Mesenchymal stem cell (in vitro differentiated cells and primary cell): ENCODE measurements at regions not wholly inside any gene's neighbourhood (a gene's known extent, or its start where the extent isn't known, plus 50 kb on each side); places are given as distances from the start of the nearest gene placed in this dataset.

Source experiments
- DNase-seq: peaks from one replicate; pipeline ENCODE4 v3.0.0-alpha.2; 2013
- H2AFZ ChIP-seq: one replicate; pipeline ENCODE4 v1.6.1; 2013; ENCODE audit warnings: low read depth, mild to moderate bottlenecking, control low read depth, inconsistent platforms, low read length, moderate library complexity
- H2AK5ac ChIP-seq: 2 replicates; pipeline ENCODE4 v1.6.1; 2013; ENCODE audit warnings: low read length, moderate library complexity, mild to moderate bottlenecking, inconsistent platforms; ENCODE audit not compliant: severe bottlenecking
- H2BK120ac ChIP-seq: one replicate; pipeline ENCODE4 v1.6.1; 2013; ENCODE audit warnings: low read depth, mild to moderate bottlenecking, inconsistent platforms, low read length, moderate library complexity
- H2BK12ac ChIP-seq, 2 experiments: one replicate each; pipeline ENCODE4 v1.6.1; 2013; ENCODE audit warnings: inconsistent platforms in 2 of 2, low read length in 2 of 2, mild to moderate bottlenecking in 2 of 2, moderate library complexity in 2 of 2, control low read depth in 1 of 2
- H2BK15ac ChIP-seq: one replicate; pipeline ENCODE4 v1.6.1; 2013; ENCODE audit warnings: mild to moderate bottlenecking, low read depth, inconsistent platforms; ENCODE audit not compliant: poor library complexity, severe bottlenecking
- H2BK5ac ChIP-seq: 2 replicates; pipeline ENCODE4 v1.6.1; 2013; ENCODE audit warnings: low read depth, mild to moderate bottlenecking, low read length, control low read depth, inconsistent platforms; ENCODE audit not compliant: poor library complexity, severe bottlenecking
- H3K14ac ChIP-seq, 2 experiments: one replicate each; pipeline ENCODE4 v1.6.1; 2013; ENCODE audit warnings: inconsistent platforms in 2 of 2, low read length in 2 of 2, control low read depth in 1 of 2, mild to moderate bottlenecking in 1 of 2, moderate library complexity in 1 of 2
- H3K18ac ChIP-seq, 2 experiments: one replicate each; pipeline ENCODE4 v1.6.1; 2013; ENCODE audit warnings: inconsistent platforms in 2 of 2, low read length in 2 of 2, control low read depth in 1 of 2, low read depth in 1 of 2, mild to moderate bottlenecking in 1 of 2
- H3K23ac ChIP-seq, 2 experiments: one replicate each; pipeline ENCODE4 v1.6.1; 2013; ENCODE audit warnings: inconsistent platforms in 2 of 2, low read length in 2 of 2, mild to moderate bottlenecking in 2 of 2, moderate library complexity in 2 of 2, control low read depth in 1 of 2
- H3K27ac ChIP-seq: 2 replicates; pipeline ENCODE4 v1.5.1; 2013; ENCODE audit warnings: mild to moderate bottlenecking, moderate library complexity, low read length, control low read depth, inconsistent platforms; ENCODE audit not compliant: poor library complexity, severe bottlenecking
- H3K27me3 ChIP-seq, 2 experiments: 2 replicates each; pipeline versions ENCODE4 v1.6.1 to v1.7.0; 2013; ENCODE audit warnings: low read length in 2 of 2, mild to moderate bottlenecking in 2 of 2, moderate library complexity in 2 of 2, control low read depth in 1 of 2, inconsistent platforms in 1 of 2; ENCODE audit not compliant: control insufficient read depth in 1 of 2, insufficient read depth in 1 of 2
- H3K36me3 ChIP-seq, 2 experiments: 2 replicates each; pipeline versions ENCODE4 v1.6.1 to v1.7.0; 2013; ENCODE audit warnings: low read length in 2 of 2, control low read depth in 1 of 2, inconsistent platforms in 1 of 2, low read depth in 1 of 2, mild to moderate bottlenecking in 1 of 2; ENCODE audit not compliant: insufficient read depth in 2 of 2, control insufficient read depth in 1 of 2
- H3K4ac ChIP-seq, 2 experiments: one replicate each; pipeline ENCODE4 v1.6.1; 2013; ENCODE audit warnings: inconsistent platforms in 2 of 2, low read length in 2 of 2, mild to moderate bottlenecking in 2 of 2, moderate library complexity in 2 of 2, control low read depth in 1 of 2, low read depth in 1 of 2
- H3K4me1 ChIP-seq: 2 replicates; pipeline ENCODE4 v1.6.1; 2013; ENCODE audit warnings: low read depth, low read length, control low read depth; ENCODE audit not compliant: control insufficient read depth, insufficient read depth
- H3K4me2 ChIP-seq: 2 replicates; pipeline ENCODE4 v1.6.1; 2013; ENCODE audit warnings: low read length, mild to moderate bottlenecking, inconsistent platforms; ENCODE audit not compliant: poor library complexity, severe bottlenecking
- H3K4me3 ChIP-seq, 2 experiments: 2 replicates each; pipeline versions ENCODE4 v1.5.1 to v1.7.0; 2013; ENCODE audit warnings: low read length in 2 of 2, mild to moderate bottlenecking in 2 of 2, control low read depth in 1 of 2, low read depth in 1 of 2; ENCODE audit not compliant: insufficient read depth in 1 of 2
- H3K79me1 ChIP-seq: replicated peaks from 2 replicates; pipeline ENCODE4 v1.6.1; 2013; ENCODE audit warnings: mild to moderate bottlenecking, control low read depth, low read length, inconsistent platforms; ENCODE audit not compliant: poor library complexity, severe bottlenecking
- H3K9ac ChIP-seq: 2 replicates; pipeline ENCODE4 v1.7.0; 2013; ENCODE audit warnings: mild to moderate bottlenecking, low read length, moderate library complexity
- H3K9me3 ChIP-seq: 2 replicates; pipeline ENCODE4 v1.7.0; 2013; ENCODE audit warnings: mild to moderate bottlenecking, low read length; ENCODE audit not compliant: control insufficient read depth
- H4K8ac ChIP-seq: one replicate; pipeline ENCODE4 v1.6.1; 2013; ENCODE audit warnings: inconsistent platforms, mild to moderate bottlenecking, low read length, moderate library complexity
- H4K91ac ChIP-seq: one replicate; pipeline ENCODE4 v1.6.1; 2013; ENCODE audit warnings: mild to moderate bottlenecking, low read length, inconsistent platforms
- WGBS: methylation state at CpG from one replicate; pipeline ENCODE4 v1.1.7; 2013; ENCODE audit warnings: mixed read lengths; 5-methylcytosine and 5-hydroxymethylcytosine counted together

DNA sequence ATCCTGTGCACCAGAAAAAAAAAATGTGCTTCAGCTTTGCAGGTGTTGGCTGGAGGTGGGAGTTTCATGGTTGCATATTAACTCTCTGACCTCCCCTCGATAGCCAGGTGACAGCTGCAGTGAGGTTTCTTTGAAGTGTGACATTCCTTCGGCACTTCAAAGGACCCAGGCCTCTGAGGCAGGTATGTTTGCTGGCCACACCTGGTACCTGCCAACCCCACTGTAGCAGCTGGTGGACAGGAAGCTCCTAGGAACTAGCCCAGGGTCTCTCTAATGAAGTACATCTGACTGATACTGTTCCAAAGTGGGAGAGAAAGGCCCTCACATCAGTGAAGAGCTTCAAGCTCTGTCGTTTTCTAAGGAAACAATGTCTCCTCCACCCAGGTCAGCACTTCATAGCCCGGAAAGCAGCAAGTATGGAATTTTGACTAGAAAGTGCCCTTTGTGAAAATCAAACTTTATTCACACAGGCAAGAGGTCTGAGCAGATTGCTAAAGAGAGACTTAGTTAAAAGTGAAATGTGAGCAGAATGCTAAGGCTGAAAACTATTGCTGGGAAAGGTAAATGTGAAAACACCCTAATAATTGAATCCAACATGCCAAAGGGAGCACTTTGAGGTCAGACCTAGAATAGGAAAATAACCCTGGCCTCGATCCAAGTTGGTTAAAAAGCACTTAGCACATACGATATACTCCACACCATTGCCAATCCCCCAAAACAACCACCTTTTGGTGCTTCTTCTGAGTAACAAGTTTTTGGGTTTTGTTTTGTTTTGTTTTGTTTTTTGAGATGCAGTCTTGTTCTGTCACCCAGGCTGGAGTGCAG lies 71.3 kb downstream of the PHLDA1 start:
- H3K36me3 ChIP-seq: no peaks in the 10 kb centered on the region

DNA sequence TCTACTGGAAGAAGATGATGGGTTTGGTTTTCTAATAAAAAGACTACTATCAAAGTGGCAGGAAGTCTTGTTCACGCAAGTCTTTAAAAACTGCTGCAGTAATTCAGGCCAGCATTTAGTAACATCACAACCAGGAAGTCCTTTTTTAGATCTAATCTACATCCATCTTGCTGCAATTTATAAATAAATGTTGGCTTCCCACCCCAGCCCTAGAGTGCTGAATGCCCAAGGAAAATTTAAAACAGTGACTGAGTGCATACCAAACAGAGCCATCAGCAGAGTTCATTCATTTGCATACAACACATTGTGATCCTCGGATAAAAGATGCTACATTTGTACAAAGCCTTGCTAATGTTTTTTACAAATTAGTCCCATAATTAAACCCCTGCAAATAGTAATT lies 72.1 kb downstream of the PHLDA1 start:
- Histone ChIP-seq H3K4ac (no peak overlapping the region), H3K27ac (no peak overlapping the region), H3K14ac (no peak overlapping the region), H2BK12ac (no peak overlapping the region), H2AFZ (no peak overlapping the region), H2BK5ac (no peak overlapping the region), H3K4me1 (peaks cover 5% of the 10 kb centered on the region), H3K9ac (no peak overlapping the region), H3K36me3 (no peaks in the 10 kb centered on the region), H2BK15ac (no peak overlapping the region), H3K23ac (no peak overlapping the region), H3K9me3 (no peaks in the 10 kb centered on the region), H4K8ac (no peak overlapping the region), H4K91ac (no peak overlapping the region), H3K18ac (no peak overlapping the region), H3K4me3 (no peak overlapping the region), H3K27me3 (no peaks in the 10 kb centered on the region), H2BK120ac (no peak overlapping the region), H2AK5ac (no peak overlapping the region), H3K79me1 (no peaks in the 10 kb centered on the region), H3K4me2 (no peak overlapping the region)
- no peak for DNase-seq
- WGBS: 45% methylated on average over 2 of the region's 2 CpGs

More for the DNA sequence above, 71.3 kb downstream of the PHLDA1 start:
- Histone ChIP-seq H3K4ac (peak overlapping the region in 1 of 2 experiments; percentile 54), H3K23ac (no peak overlapping the region), H2BK120ac (no peak overlapping the region), H3K27me3 (no peaks in the 10 kb centered on the region), H3K4me3 (no peak overlapping the region), H2AK5ac (no peak overlapping the region), H3K4me2 (no peak overlapping the region), H3K27ac (no peak overlapping the region), H3K18ac (peak overlapping the region in 1 of 2 experiments; percentile 80), H3K79me1 (no peaks in the 10 kb centered on the region), H3K4me1 (peaks cover 3% of the 10 kb centered on the region), H4K8ac (peak overlapping the region; percentile 75), H4K91ac (no peak overlapping the region), H3K9ac (no peak overlapping the region), H3K14ac (no peak overlapping the region), H2BK15ac (peak overlapping the region; percentile 54), H2BK5ac (no peak overlapping the region), H2AFZ (no peak overlapping the region), H2BK12ac (peak overlapping the region; percentile 12 to 87), H3K9me3 (no peaks in the 10 kb centered on the region)
- WGBS: 81% methylated on average over 5 of the region's 6 CpGs
- no peak for DNase-seq

DNA sequence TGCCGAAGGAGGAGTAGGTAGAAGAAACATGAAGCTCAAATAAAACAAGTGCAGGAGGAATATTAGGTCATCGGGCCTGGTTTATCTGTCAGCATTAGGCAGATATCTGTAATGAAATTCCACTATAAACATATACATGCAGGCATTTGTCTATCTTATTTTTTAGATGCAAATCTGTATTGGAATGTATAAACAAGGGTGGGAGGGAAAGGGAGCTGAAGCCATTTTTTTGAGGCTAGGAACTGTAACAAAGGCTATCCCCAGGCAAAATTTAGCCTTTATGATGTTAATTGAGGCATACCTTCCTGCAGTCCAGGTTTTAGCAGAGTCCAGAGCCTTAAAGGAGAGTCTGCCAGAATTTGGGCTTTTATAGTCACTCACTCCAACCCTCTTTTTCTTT lies 72.5 kb downstream of the PHLDA1 start:
- no CpG with 5 or more reads among the region's 2 CpGs for WGBS
- DNase-seq: no peak
- Histone ChIP-seq H3K4me1 (peaks cover 6% of the 10 kb centered on the region), H2BK120ac (no peak overlapping the region), H3K4me2 (no peak overlapping the region), H2AK5ac (no peak overlapping the region), H3K4me3 (no peak overlapping the region), H4K91ac (no peak overlapping the region), H4K8ac (no peak overlapping the region), H3K79me1 (no peaks in the 10 kb centered on the region), H2BK15ac (no peak overlapping the region), H3K18ac (peak overlapping the region in 1 of 2 experiments; percentile 14), H3K27ac (no peak overlapping the region), H2AFZ (no peak overlapping the region), H3K23ac (no peak overlapping the region), H2BK5ac (no peak overlapping the region), H3K9ac (no peak overlapping the region), H2BK12ac (no peak overlapping the region), H3K4ac (peak overlapping the region in 1 of 2 experiments; percentile 27), H3K9me3 (no peaks in the 10 kb centered on the region), H3K14ac (no peak overlapping the region), H3K36me3 (no peaks in the 10 kb centered on the region), H3K27me3 (no peaks in the 10 kb centered on the region)

DNA sequence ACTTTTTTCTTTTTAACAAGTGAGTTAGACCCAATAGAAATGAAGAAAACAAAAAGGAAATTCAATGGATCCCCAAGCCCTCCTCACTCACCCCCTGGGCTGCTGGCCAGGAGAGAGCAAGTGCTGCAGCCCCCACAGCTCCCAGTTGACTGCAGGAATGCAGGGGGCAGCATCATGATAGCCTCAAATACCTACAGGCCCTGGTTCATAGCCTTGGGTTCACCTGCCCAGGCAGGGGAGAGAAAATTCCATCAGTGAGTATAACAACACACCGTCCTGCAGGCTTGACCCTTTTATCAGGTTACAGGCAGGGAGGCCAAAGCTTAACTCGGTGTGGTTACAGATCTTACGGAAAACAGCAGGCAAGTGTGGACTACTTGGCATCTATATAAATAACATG lies 76.3 kb downstream of the PHLDA1 start:
- Histone ChIP-seq H2BK15ac (no peak overlapping the region), H3K36me3 (no peaks in the 10 kb centered on the region), H3K14ac (no peak overlapping the region), H3K27ac (no peak overlapping the region), H3K18ac (peak overlapping the region; percentile 1 to 77), H3K4ac (peak overlapping the region in 1 of 2 experiments; percentile 1), H2BK120ac (no peak overlapping the region), H4K91ac (peak overlapping the region; percentile 30), H2AFZ (no peak overlapping the region), H4K8ac (no peak overlapping the region), H3K9ac (no peak overlapping the region), H3K4me1 (peaks cover 8% of the 10 kb centered on the region), H3K79me1 (no peaks in the 10 kb centered on the region), H3K27me3 (no peaks in the 10 kb centered on the region), H3K9me3 (no peaks in the 10 kb centered on the region), H3K4me3 (no peak overlapping the region), H2AK5ac (peak overlapping the region; percentile 1), H2BK12ac (peak overlapping the region; percentile 44 to 96), H2BK5ac (no peak overlapping the region), H3K23ac (no peak overlapping the region), H3K4me2 (no peak overlapping the region)
- WGBS: 97% methylated on average over 3 of the region's 3 CpGs
- DNase-seq: no peak
